Kidney epithelial cell (primary cell): ENCODE measurements at regions not wholly inside any gene's neighbourhood (a gene's known extent, or its start where the extent isn't known, plus 50 kb on each side); places are given as distances from the start of the nearest gene placed in this dataset.

Experiments
- DNase-seq: peaks from one replicate; pipeline ENCODE4 v3.0.0-alpha.2; 2010; ENCODE audit warnings: low read depth
- H3K27me3 ChIP-seq: 2 replicates; pipeline ENCODE4 v1.6.0; 2011; ENCODE audit warnings: low read length; ENCODE audit not compliant: control insufficient read depth, insufficient read depth
- H3K36me3 ChIP-seq: 2 replicates; pipeline ENCODE4 v1.5.1; 2011; ENCODE audit warnings: low read length; ENCODE audit not compliant: control insufficient read depth, insufficient read depth
- H3K4me3 ChIP-seq: 2 replicates; pipeline ENCODE4 v1.5.1; 2011; ENCODE audit warnings: low read depth, mild to moderate bottlenecking, control low read depth, low read length
- CTCF ChIP-seq: IDR thresholded peaks from 2 replicates; pipeline ENCODE4 v1.5.1; 2011; ENCODE audit warnings: mild to moderate bottlenecking, moderate library complexity, low read length, control low read depth, inconsistent platforms; ENCODE audit not compliant: insufficient read depth, poor library complexity, severe bottlenecking

- DNase-seq = peak; percentile 43
- H3K36me3 ChIP-seq = no peaks in the 10 kb centered on the region
- no peak for TF ChIP-seq CTCF
- no peaks in the 10 kb centered on the region for H3K27me3 ChIP-seq
- H3K4me3 ChIP-seq = no peak overlapping the region
These were observed 73.3 kb upstream of the SNRK start for GRCh38 chr3:43212914-43213611.

GRCh38 chr3:43211681-43212080 lies 74.7 kb upstream of the SNRK start:
- no peak overlapping the region for H3K4me3 ChIP-seq
- TF ChIP-seq CTCF = no peak
- H3K36me3 ChIP-seq = no peaks in the 10 kb centered on the region
- H3K27me3 ChIP-seq = no peaks in the 10 kb centered on the region
- DNase-seq = no peak

GRCh38 chr3:43210049-43211027 lies 76.0 kb upstream of the SNRK start:
- Histone ChIP-seq H3K4me3 (no peak overlapping the region), H3K36me3 (no peaks in the 10 kb centered on the region), H3K27me3 (no peaks in the 10 kb centered on the region)
- DNase-seq = no peak
- TF ChIP-seq CTCF = no peak

GRCh38 chr3:43207628-43208085 lies 78.7 kb upstream of the SNRK start:
- no peak overlapping the region for H3K4me3 ChIP-seq
- H3K36me3 ChIP-seq = no peaks in the 10 kb centered on the region
- H3K27me3 ChIP-seq = no peaks in the 10 kb centered on the region
- DNase-seq = peak; percentile 60
- TF ChIP-seq CTCF = no peak

GRCh38 chr3:43206632-43207031 lies 79.7 kb upstream of the SNRK start:
- Histone ChIP-seq H3K27me3 (no peaks in the 10 kb centered on the region), H3K36me3 (no peaks in the 10 kb centered on the region), H3K4me3 (no peak overlapping the region)
- DNase-seq = no peak
- TF ChIP-seq CTCF = no peak
